ENCODE measurements at regions not wholly inside any gene's neighbourhood (a gene's known extent, or its start where the extent isn't known, plus 50 kb on each side); places are given as distances from the start of the nearest gene placed in this dataset.

GRCh38 chr7:85890244-85890811 is 703.5 kb upstream of the SEMA3D start:
- Histone ChIP-seq H3K4me3 (no peak overlapping the region), H3K36me3 (ENCODE audit: low read depth, missing control alignments) (no peaks in the 10 kb centered on the region), H3K27me3 (no peaks in the 10 kb centered on the region), H3K27ac (no peak overlapping the region), H3K4me1 (no peaks in the 10 kb centered on the region), H3K9me3 (no peaks in the 10 kb centered on the region)
- DNase-seq, result no peak
- TF ChIP-seq CTCF (IDR thresholded peaks at IDR 0.05) (peak; percentile 17 to 53 (median 45)), POLR2A (IDR thresholded peaks at IDR 0.05) (no peak)
- intact Hi-C loops (cut with DNase I; ENCODE audit: low total_unique reads), result loop anchor here (10.0 kb wide), 1 partner anchor 1014 kb away; no protein-coding TSS in a partner anchor

GRCh38 chr7:85887133-85887532 is 700.3 kb upstream of the SEMA3D start:
- no peak overlapping the region for H3K4me3 ChIP-seq
- no peak for DNase-seq
- TF ChIP-seq CTCF (IDR thresholded peaks at IDR 0.05), result no peak
- no peak for TF ChIP-seq POLR2A (IDR thresholded peaks at IDR 0.05)
- no peak overlapping the region for H3K27ac ChIP-seq
- no peaks in the 10 kb centered on the region for H3K9me3 ChIP-seq
- intact Hi-C loops (cut with DNase I; ENCODE audit: low total_unique reads), result no loop called here
- H3K4me1 ChIP-seq, result no peaks in the 10 kb centered on the region
- H3K36me3 ChIP-seq (ENCODE audit: low read depth, missing control alignments), result no peaks in the 10 kb centered on the region
- no peaks in the 10 kb centered on the region for H3K27me3 ChIP-seq

- TF ChIP-seq CTCF (IDR thresholded peaks at IDR 0.05) (no peak), POLR2A (IDR thresholded peaks at IDR 0.05) (no peak)
- Histone ChIP-seq H3K4me3 (no peak overlapping the region), H3K27ac (no peak overlapping the region), H3K36me3 (ENCODE audit: low read depth, missing control alignments) (no peaks in the 10 kb centered on the region), H3K27me3 (no peaks in the 10 kb centered on the region), H3K4me1 (no peaks in the 10 kb centered on the region), H3K9me3 (no peaks in the 10 kb centered on the region)
- intact Hi-C loops (cut with DNase I; ENCODE audit: low total_unique reads), result no loop called here
- DNase-seq, result no peak
- WGBS, 2 donors, result 81 to 94% methylated on average over 1 of the region's 1 CpG
These were observed 695.5 kb upstream of the SEMA3D start for GRCh38 chr7:85882335-85882734.

GRCh38 chr7:85875398-85875797 is 688.5 kb upstream of the SEMA3D start:
- 52 to 81% methylated on average over 1 of the region's 1 CpG for WGBS, 2 donors
- no peaks in the 10 kb centered on the region for H3K36me3 ChIP-seq (ENCODE audit: low read depth, missing control alignments)
- intact Hi-C loops (cut with DNase I; ENCODE audit: low total_unique reads), result no loop called here

More at GRCh38 chr7:85875398-85875797, 688.5 kb upstream of the SEMA3D start:
- DNase-seq, result no peak
- Histone ChIP-seq H3K4me3 (no peak overlapping the region), H3K27ac (no peak overlapping the region), H3K9me3 (no peaks in the 10 kb centered on the region), H3K4me1 (no peaks in the 10 kb centered on the region), H3K27me3 (no peaks in the 10 kb centered on the region)
- TF ChIP-seq POLR2A (IDR thresholded peaks at IDR 0.05) (no peak), CTCF (IDR thresholded peaks at IDR 0.05) (no peak)
